Spleen (tissue), 7 donors: ENCODE measurements at regions not wholly inside any gene's neighbourhood (a gene's known extent, or its start where the extent isn't known, plus 50 kb on each side); places are given as distances from the start of the nearest gene placed in this dataset.
"Not testable (repeated sequence)": the region's sequence is repeated elsewhere in the genome, so short reads cannot be mapped to it uniquely, and the experiment has no call there.

Experiments
- CTCF ChIP-seq, 11 experiments: fragments of 200-600 bp in 7 of 11; fragments of 450-650 bp in 4 of 11; sonication (generic) in 4 of 11; IDR thresholded peaks in 8 of 11; conservative IDR thresholded peaks in 3 of 11; 1 replicate in 7 of 11; 2 replicates in 4 of 11; pipeline versions ENCODE4 v1.4.0 to v1.8.0; 2016 to 2021; ENCODE audit warnings: antibody characterized with exemption in 11 of 11, inconsistent platforms in 4 of 11, mild to moderate bottlenecking in 1 of 11
- POLR2A ChIP-seq, 3 donors: fragments of 450-650 bp; IDR thresholded peaks; one replicate each; pipeline ENCODE4 v1.5.1; 2017; ENCODE audit warnings: antibody characterized with exemption in 3 of 3, mild to moderate bottlenecking in 1 of 3
- POLR2AphosphoS5 ChIP-seq, 3 donors: sonication (generic); formaldehyde crosslinking; IDR thresholded peaks; one replicate each; pipeline ENCODE4 v1.5.1; 2017; ENCODE audit warnings: antibody characterized with exemption in 3 of 3
- donor health status: DM: no; HTN: no; CAD: no; lungs with moderate emphysema.
- donor health status: DM: no; HTN: no; CAD: no.
- donor health status: DM: no; HTN: no; CAD: no.

- not testable (repeated sequence) for TF ChIP-seq POLR2A (IDR thresholded peaks at IDR 0.05); CTCF (IDR thresholded peaks at IDR 0.05 in 8 of 11, conservative IDR thresholded peaks at IDR 0.05 in 3 of 11); POLR2AphosphoS5 (IDR thresholded peaks at IDR 0.05)
These were observed 81.7 kb upstream of the GPC3 start for GRCh38 chrX:134067107-134067506.
